GM23338 (cell line): ENCODE measurements at regions not wholly inside any gene's neighbourhood (a gene's known extent, or its start where the extent isn't known, plus 50 kb on each side); places are given as distances from the start of the nearest gene placed in this dataset.

Experiments
- ATAC-seq: fragments of 200-7000 bp; cut with Tn5 transposase; 3 replicates; pipeline ENCODE4 v1.9.1; 2020
- DNase-seq: peaks from one replicate; pipeline ENCODE4 v3.0.0-alpha.2; 2015; ENCODE audit warnings: low spot score
- H2AFZ ChIP-seq: fragments of 200-600 bp; sonication (generic); 2 replicates; pipeline ENCODE4 v1.8.0; 2016; ENCODE audit warnings: antibody characterized with exemption, mild to moderate bottlenecking, moderate library complexity
- H3F3A ChIP-seq: fragments of 200-600 bp; sonication (generic); replicated peaks from 2 replicates; pipeline ENCODE4 v1.8.0; 2017; ENCODE audit warnings: antibody characterized with exemption, mixed run types, low read depth
- H3K27ac ChIP-seq: fragments of 200-600 bp; sonication (generic); 2 replicates; pipeline ENCODE4 v1.6.1; 2016; ENCODE audit warnings: low read depth
- H3K27me3 ChIP-seq: fragments of 200-600 bp; sonication (generic); 2 replicates; pipeline ENCODE4 v1.8.0; 2016; ENCODE audit warnings: mild to moderate bottlenecking, mixed run types, moderate library complexity; ENCODE audit not compliant: insufficient read depth
- H3K36me3 ChIP-seq: fragments of 200-600 bp; sonication (generic); 2 replicates; pipeline ENCODE4 v1.8.0; 2016; ENCODE audit warnings: mild to moderate bottlenecking; ENCODE audit not compliant: insufficient read depth
- H3K4me1 ChIP-seq: fragments of 200-600 bp; sonication (generic); 2 replicates; pipeline ENCODE4 v1.8.0; 2016; ENCODE audit warnings: mild to moderate bottlenecking, moderate library complexity; ENCODE audit not compliant: insufficient read depth
- H3K4me2 ChIP-seq: fragments of 200-600 bp; sonication (generic); 2 replicates; pipeline ENCODE4 v1.7.1; 2017; ENCODE audit warnings: mixed run types
- H3K4me3 ChIP-seq: fragments of 200-600 bp; sonication (generic); 2 replicates; pipeline ENCODE4 v1.6.1; 2016; ENCODE audit warnings: mixed run types
- H3K79me2 ChIP-seq: fragments of 200-600 bp; sonication (generic); replicated peaks from 2 replicates; pipeline ENCODE4 v1.8.0; 2017; ENCODE audit warnings: mild to moderate bottlenecking; ENCODE audit not compliant: insufficient read depth
- H3K9me2 ChIP-seq: fragments of 200-600 bp; sonication (generic); 2 replicates; pipeline ENCODE4 v1.8.0; 2017; ENCODE audit not compliant: insufficient read depth
- H4K20me1 ChIP-seq: fragments of 200-600 bp; sonication (generic); replicated peaks from 2 replicates; pipeline ENCODE4 v1.8.0; 2017; ENCODE audit warnings: mild to moderate bottlenecking; ENCODE audit not compliant: insufficient read depth
- H3K27ac Mint-ChIP-seq: 2 replicates; pipeline ENCODE4 v1.8.0; 2020; ENCODE audit warnings: inconsistent platforms, mild to moderate bottlenecking, moderate library complexity, mixed read lengths
- H3K27me3 Mint-ChIP-seq: 3 replicates; pipeline ENCODE4 v1.8.0; 2022; ENCODE audit warnings: low read depth, mild to moderate bottlenecking, moderate library complexity, mixed read lengths, inconsistent platforms; ENCODE audit not compliant: insufficient read depth, poor library complexity
- H3K36me3 Mint-ChIP-seq: 3 replicates; pipeline ENCODE4 v1.8.0; 2021; ENCODE audit warnings: low read depth, mild to moderate bottlenecking, inconsistent platforms, moderate library complexity, mixed read lengths
- H3K4me1 Mint-ChIP-seq: 3 replicates; pipeline ENCODE4 v1.8.0; 2020; ENCODE audit warnings: mild to moderate bottlenecking, inconsistent platforms, mixed read lengths
- H3K4me3 Mint-ChIP-seq: 3 replicates; pipeline ENCODE4 v1.8.0; 2021; ENCODE audit warnings: moderate library complexity, mild to moderate bottlenecking, inconsistent platforms, mixed read lengths
- H3K9me3 Mint-ChIP-seq: 3 replicates; pipeline ENCODE4 v1.8.0; 2020; ENCODE audit warnings: moderate library complexity, mild to moderate bottlenecking, inconsistent platforms, mixed read lengths
- CREB1 ChIP-seq: fragments of 250-450 bp; sonication (Bioruptor Pico); IDR thresholded peaks from 2 replicates; pipeline ENCODE4 v1.5.0; 2020; ENCODE audit warnings: low read depth, mild to moderate bottlenecking, moderate library complexity
- CTCF ChIP-seq, 2 experiments: fragments of 200-600 bp in 1 of 2; sonication (generic) in 1 of 2; conservative IDR thresholded peaks; 2 replicates each; pipeline versions ENCODE4 v1.5.1 to v1.6.1; 2016 to 2017; ENCODE audit warnings: antibody characterized with exemption in 2 of 2, low read depth in 2 of 2, mild to moderate bottlenecking in 2 of 2, moderate library complexity in 1 of 2
- ETS1 ChIP-seq: IDR thresholded peaks from 2 replicates; pipeline ENCODE4 v1.6.1; 2016; ENCODE audit warnings: antibody characterized with exemption
- EZH2 ChIP-seq: fragments of 200-600 bp; sonication (generic); IDR thresholded peaks from one replicate; pipeline ENCODE4 v1.8.0; 2017; ENCODE audit warnings: antibody characterized with exemption, mild to moderate bottlenecking, low read depth; ENCODE audit not compliant: unreplicated experiment
- NANOG ChIP-seq: IDR thresholded peaks from 2 replicates; pipeline ENCODE4 v1.6.1; 2016; ENCODE audit warnings: antibody characterized with exemption, borderline replicate concordance
- REST ChIP-seq: IDR thresholded peaks from one replicate; pipeline ENCODE4 v1.6.1; 2018; ENCODE audit warnings: antibody characterized with exemption; ENCODE audit not compliant: unreplicated experiment
- ZNF114 ChIP-seq: fragments of 250-450 bp; sonication (Bioruptor Pico); IDR thresholded peaks from 2 replicates; pipeline ENCODE4 v1.5.0; 2020; ENCODE audit warnings: mild to moderate bottlenecking, moderate library complexity
- ZNF331 ChIP-seq: fragments of 250-450 bp; sonication (Bioruptor Pico); IDR thresholded peaks from 2 replicates; pipeline ENCODE4 v1.5.0; 2020; ENCODE audit warnings: low read depth, mild to moderate bottlenecking, moderate library complexity
- ZNF462 ChIP-seq: fragments of 250-450 bp; sonication (Bioruptor Pico); IDR thresholded peaks from 2 replicates; pipeline ENCODE4 v1.5.0; 2020; ENCODE audit warnings: mild to moderate bottlenecking, moderate library complexity

GRCh38 chr13:28607187-28607955 lies 51.6 kb upstream of the POMP start:
- no peak for ATAC-seq
- no peaks in the 10 kb centered on the region for H3K36me3 Mint-ChIP-seq
- Histone ChIP-seq H3K36me3 (no peaks in the 10 kb centered on the region), H3K27ac (no peak overlapping the region), H3K4me2 (no peak overlapping the region), H3K79me2 (no peaks in the 10 kb centered on the region), H3K4me1 (no peaks in the 10 kb centered on the region), H3F3A (no peaks in the 10 kb centered on the region), H4K20me1 (no peaks in the 10 kb centered on the region), H3K27me3 (no peaks in the 10 kb centered on the region), H3K4me3 (no peak overlapping the region), H3K9me2 (peaks cover 6% of the 10 kb centered on the region; the same call in 1 of the 2 replicates), H2AFZ (peak overlapping the region; percentile 72)
- H3K9me3 Mint-ChIP-seq: no peaks in the 10 kb centered on the region
- no peak for DNase-seq
- H3K27me3 Mint-ChIP-seq: no peaks in the 10 kb centered on the region
- H3K27ac Mint-ChIP-seq: no peak overlapping the region
- H3K4me1 Mint-ChIP-seq: peaks cover 6% of the 10 kb centered on the region
- TF ChIP-seq CTCF (conservative IDR thresholded peaks at IDR 0.05; ENCODE audit: low read depth in 2 of 2): no peak
- no peak for TF ChIP-seq ZNF114
- TF ChIP-seq ZNF331 (CRISPR knock-in tag): no peak
- no peak for TF ChIP-seq NANOG
- no peak for TF ChIP-seq ZNF462 (CRISPR knock-in tag)
- TF ChIP-seq EZH2: no peak
- TF ChIP-seq REST: no peak
- TF ChIP-seq ETS1: no peak
- TF ChIP-seq CREB1 (CRISPR knock-in tag): no peak
- no peak overlapping the region for H3K4me3 Mint-ChIP-seq
